Activated naive CD8-positive, alpha-beta T cell treated with anti-CD3 and anti-CD28 coated beads, Interleukin-2, amount 50 U/mL, for 24 hours (primary cell): ENCODE measurements at regions not wholly inside any gene's neighbourhood (a gene's known extent, or its start where the extent isn't known, plus 50 kb on each side); places are given as distances from the start of the nearest gene placed in this dataset.

Experiments
- ATAC-seq: fragments of 150-1000 bp; cut with Tn5 transposase; one replicate; pipeline ENCODE4 v1.10.0; 2021
- DNase-seq: peaks from one replicate; pipeline ENCODE4 v3.0.0; 2021
- H3K27ac Mint-ChIP-seq: one replicate; pipeline ENCODE4 v1.8.0; 2021; ENCODE audit warnings: mild to moderate bottlenecking, mixed read lengths
- H3K27me3 Mint-ChIP-seq: one replicate; pipeline ENCODE4 v1.8.0; 2021; ENCODE audit warnings: mixed read lengths
- H3K36me3 Mint-ChIP-seq: one replicate; pipeline ENCODE4 v1.8.0; 2021; ENCODE audit warnings: low read depth, mixed read lengths
- H3K4me1 Mint-ChIP-seq: one replicate; pipeline ENCODE4 v1.8.0; 2021; ENCODE audit warnings: mixed read lengths
- H3K4me3 Mint-ChIP-seq: one replicate; pipeline ENCODE4 v1.8.0; 2021; ENCODE audit warnings: mild to moderate bottlenecking, moderate library complexity, mixed read lengths
- H3K9me3 Mint-ChIP-seq: one replicate; pipeline ENCODE4 v1.8.0; 2021; ENCODE audit warnings: mixed read lengths

- Mint-ChIP-seq H3K27me3 (peaks cover 31% of the 10 kb centered on the region), H3K4me1 (no peaks in the 10 kb centered on the region), H3K4me3 (no peak overlapping the region), H3K27ac (no peak overlapping the region), H3K36me3 (no peaks in the 10 kb centered on the region), H3K9me3 (peaks cover 3% of the 10 kb centered on the region)
- DNase-seq, result no peak
- no peak for ATAC-seq
Measured at GRCh38 chr5:73284985-73285384, 112.0 kb downstream of the TMEM174 start.

GRCh38 chr5:73284220-73284795, 111.3 kb downstream of the TMEM174 start:
- DNase-seq, result no peak
- peaks cover 33% of the 10 kb centered on the region for H3K27me3 Mint-ChIP-seq

GRCh38 chr5:73282923-73283322, 109.9 kb downstream of the TMEM174 start:
- ATAC-seq, result no peak
- no peaks in the 10 kb centered on the region for H3K36me3 Mint-ChIP-seq
- no peak overlapping the region for H3K4me3 Mint-ChIP-seq
- peaks cover 3% of the 10 kb centered on the region for H3K9me3 Mint-ChIP-seq
- no peak overlapping the region for H3K27ac Mint-ChIP-seq
- no peaks in the 10 kb centered on the region for H3K4me1 Mint-ChIP-seq
- H3K27me3 Mint-ChIP-seq, result peaks cover 33% of the 10 kb centered on the region
- DNase-seq, result no peak

More at GRCh38 chr5:73284220-73284795, 111.3 kb downstream of the TMEM174 start:
- H3K36me3 Mint-ChIP-seq, result no peaks in the 10 kb centered on the region
- no peak overlapping the region for H3K4me3 Mint-ChIP-seq
- peaks cover 3% of the 10 kb centered on the region for H3K9me3 Mint-ChIP-seq
- ATAC-seq, result no peak
- H3K27ac Mint-ChIP-seq, result no peak overlapping the region
- no peaks in the 10 kb centered on the region for H3K4me1 Mint-ChIP-seq

GRCh38 chr5:73282383-73282782, 109.4 kb downstream of the TMEM174 start:
- Mint-ChIP-seq H3K9me3 (peaks cover under 1% of the 10 kb centered on the region), H3K36me3 (no peaks in the 10 kb centered on the region), H3K4me1 (no peaks in the 10 kb centered on the region), H3K27ac (no peak overlapping the region), H3K4me3 (no peak overlapping the region), H3K27me3 (peaks cover 35% of the 10 kb centered on the region)
- DNase-seq (no peak), ATAC-seq (no peak)

- Mint-ChIP-seq H3K27me3 (peaks cover 40% of the 10 kb centered on the region), H3K4me3 (no peak overlapping the region), H3K9me3 (no peaks in the 10 kb centered on the region), H3K4me1 (no peaks in the 10 kb centered on the region), H3K36me3 (no peaks in the 10 kb centered on the region), H3K27ac (no peak overlapping the region)
- ATAC-seq, result no peak
- DNase-seq, result no peak
Measured at GRCh38 chr5:73280821-73281746, 108.1 kb downstream of the TMEM174 start.

GRCh38 chr5:73280386-73280785, 107.4 kb downstream of the TMEM174 start:
- H3K27me3 Mint-ChIP-seq, result peaks cover 40% of the 10 kb centered on the region
- DNase-seq, result no peak
- H3K9me3 Mint-ChIP-seq, result no peaks in the 10 kb centered on the region
- no peak overlapping the region for H3K4me3 Mint-ChIP-seq
- no peaks in the 10 kb centered on the region for H3K36me3 Mint-ChIP-seq
- no peak for ATAC-seq
- no peaks in the 10 kb centered on the region for H3K4me1 Mint-ChIP-seq
- no peak overlapping the region for H3K27ac Mint-ChIP-seq

GRCh38 chr5:73279805-73280204, 106.8 kb downstream of the TMEM174 start:
- H3K9me3 Mint-ChIP-seq, result no peaks in the 10 kb centered on the region
- H3K4me3 Mint-ChIP-seq, result no peak overlapping the region
- no peak for DNase-seq
- no peaks in the 10 kb centered on the region for H3K4me1 Mint-ChIP-seq
- H3K36me3 Mint-ChIP-seq, result no peaks in the 10 kb centered on the region
- ATAC-seq, result no peak
- peaks cover 39% of the 10 kb centered on the region for H3K27me3 Mint-ChIP-seq
- no peak overlapping the region for H3K27ac Mint-ChIP-seq

- H3K27me3 Mint-ChIP-seq, result peaks cover 42% of the 10 kb centered on the region
- H3K27ac Mint-ChIP-seq, result no peak overlapping the region
- no peaks in the 10 kb centered on the region for H3K4me1 Mint-ChIP-seq
- no peaks in the 10 kb centered on the region for H3K9me3 Mint-ChIP-seq
- no peak for ATAC-seq
- H3K4me3 Mint-ChIP-seq, result no peak overlapping the region
- no peaks in the 10 kb centered on the region for H3K36me3 Mint-ChIP-seq
- DNase-seq, result no peak
Measured at GRCh38 chr5:73278693-73279092, 105.7 kb downstream of the TMEM174 start.

- DNase-seq (no peak), ATAC-seq (no peak)
- Mint-ChIP-seq H3K9me3 (no peaks in the 10 kb centered on the region), H3K27ac (no peak overlapping the region), H3K4me1 (no peaks in the 10 kb centered on the region), H3K27me3 (peaks cover 40% of the 10 kb centered on the region), H3K4me3 (no peak overlapping the region), H3K36me3 (no peaks in the 10 kb centered on the region)
Measured at GRCh38 chr5:73274881-73275663, 102.1 kb downstream of the TMEM174 start.

- Mint-ChIP-seq H3K4me3 (no peak overlapping the region), H3K27me3 (peaks cover 37% of the 10 kb centered on the region), H3K4me1 (no peaks in the 10 kb centered on the region), H3K36me3 (no peaks in the 10 kb centered on the region), H3K27ac (no peak overlapping the region), H3K9me3 (no peaks in the 10 kb centered on the region)
- DNase-seq (no peak), ATAC-seq (no peak)
Measured at GRCh38 chr5:73274121-73274520, 101.1 kb downstream of the TMEM174 start.

- no peaks in the 10 kb centered on the region for H3K36me3 Mint-ChIP-seq
- H3K27ac Mint-ChIP-seq, result no peak overlapping the region
- no peak overlapping the region for H3K4me3 Mint-ChIP-seq
- ATAC-seq, result no peak
- no peak for DNase-seq
- no peaks in the 10 kb centered on the region for H3K9me3 Mint-ChIP-seq
- H3K27me3 Mint-ChIP-seq, result peaks cover 35% of the 10 kb centered on the region
- H3K4me1 Mint-ChIP-seq, result no peaks in the 10 kb centered on the region
Measured at GRCh38 chr5:73273379-73274050, 100.5 kb downstream of the TMEM174 start.

- Mint-ChIP-seq H3K27ac (no peak overlapping the region), H3K4me1 (no peaks in the 10 kb centered on the region), H3K4me3 (no peak overlapping the region), H3K36me3 (no peaks in the 10 kb centered on the region), H3K27me3 (peaks cover 28% of the 10 kb centered on the region), H3K9me3 (no peaks in the 10 kb centered on the region)
- ATAC-seq, result no peak
- DNase-seq, result no peak
Measured at GRCh38 chr5:73272351-73272750, 99.4 kb downstream of the TMEM174 start.

- Mint-ChIP-seq H3K4me1 (no peaks in the 10 kb centered on the region), H3K36me3 (no peaks in the 10 kb centered on the region), H3K9me3 (no peaks in the 10 kb centered on the region), H3K27ac (no peak overlapping the region), H3K27me3 (peaks cover 31% of the 10 kb centered on the region), H3K4me3 (no peak overlapping the region)
- DNase-seq (no peak), ATAC-seq (no peak)
Measured at GRCh38 chr5:73268826-73269225, 95.8 kb downstream of the TMEM174 start.

GRCh38 chr5:73267766-73268435, 94.9 kb downstream of the TMEM174 start:
- H3K4me3 Mint-ChIP-seq, result no peak overlapping the region
- H3K27ac Mint-ChIP-seq, result no peak overlapping the region
- peaks cover 22% of the 10 kb centered on the region for H3K27me3 Mint-ChIP-seq
- DNase-seq, result no peak
- no peaks in the 10 kb centered on the region for H3K4me1 Mint-ChIP-seq
- no peak for ATAC-seq
- H3K9me3 Mint-ChIP-seq, result no peaks in the 10 kb centered on the region
- H3K36me3 Mint-ChIP-seq, result no peaks in the 10 kb centered on the region
